ENCODE measurements at regions not wholly inside any gene's neighbourhood (a gene's known extent, or its start where the extent isn't known, plus 50 kb on each side); places are given as distances from the start of the nearest gene placed in this dataset.

DNA sequence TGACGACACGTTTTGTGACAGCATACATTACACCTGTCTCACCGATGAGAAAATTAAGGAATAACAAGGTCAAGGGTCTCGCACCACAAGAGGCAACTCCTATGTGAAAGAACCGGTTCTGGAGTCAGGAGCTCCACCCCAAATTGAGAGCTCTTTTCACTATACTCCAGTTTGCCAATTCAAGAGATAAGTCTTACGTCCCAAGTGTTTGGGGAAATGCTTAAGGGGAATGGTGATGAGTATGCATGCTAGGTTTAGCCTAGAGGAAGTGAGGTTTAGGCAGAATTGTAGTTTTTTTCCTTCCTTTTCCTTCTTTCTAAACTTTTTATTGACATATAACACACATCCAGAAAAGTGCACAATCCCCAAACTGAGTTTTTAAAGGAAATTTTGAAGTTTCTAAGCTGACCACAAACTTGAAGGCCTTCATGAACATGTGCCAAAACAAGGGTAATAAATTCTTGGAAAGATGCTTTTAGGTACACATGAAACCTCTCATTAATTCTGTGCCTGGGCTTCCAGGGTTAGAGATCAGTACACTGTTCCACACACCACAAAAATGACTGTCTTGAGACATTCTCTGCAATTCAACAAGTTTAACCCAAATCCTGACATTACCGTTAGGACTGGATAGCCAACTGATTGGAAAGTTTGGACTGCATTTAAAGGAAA lies 127.6 kb upstream of the SLC1A3 start:
- Histone ChIP-seq H3K4me1 (ENCODE audit: control insufficient read depth, insufficient read depth, low read length, unreplicated experiment) (no peaks in the 10 kb centered on the region), H3K27ac (ENCODE audit: low read depth, low read length) (no peak overlapping the region), H3K79me2 (ENCODE audit: control insufficient read depth, insufficient read depth, low read length, unreplicated experiment) (no peaks in the 10 kb centered on the region), H3K36me3 (ENCODE audit: insufficient read depth, low read length) (no peaks in the 10 kb centered on the region), H3K4me3 (ENCODE audit: low read depth, low read length) (no peak overlapping the region), H2AFZ (ENCODE audit: low read length, unreplicated experiment) (no peak overlapping the region), H3K27me3 (ENCODE audit: insufficient read depth, low read length) (no peaks in the 10 kb centered on the region)

DNA sequence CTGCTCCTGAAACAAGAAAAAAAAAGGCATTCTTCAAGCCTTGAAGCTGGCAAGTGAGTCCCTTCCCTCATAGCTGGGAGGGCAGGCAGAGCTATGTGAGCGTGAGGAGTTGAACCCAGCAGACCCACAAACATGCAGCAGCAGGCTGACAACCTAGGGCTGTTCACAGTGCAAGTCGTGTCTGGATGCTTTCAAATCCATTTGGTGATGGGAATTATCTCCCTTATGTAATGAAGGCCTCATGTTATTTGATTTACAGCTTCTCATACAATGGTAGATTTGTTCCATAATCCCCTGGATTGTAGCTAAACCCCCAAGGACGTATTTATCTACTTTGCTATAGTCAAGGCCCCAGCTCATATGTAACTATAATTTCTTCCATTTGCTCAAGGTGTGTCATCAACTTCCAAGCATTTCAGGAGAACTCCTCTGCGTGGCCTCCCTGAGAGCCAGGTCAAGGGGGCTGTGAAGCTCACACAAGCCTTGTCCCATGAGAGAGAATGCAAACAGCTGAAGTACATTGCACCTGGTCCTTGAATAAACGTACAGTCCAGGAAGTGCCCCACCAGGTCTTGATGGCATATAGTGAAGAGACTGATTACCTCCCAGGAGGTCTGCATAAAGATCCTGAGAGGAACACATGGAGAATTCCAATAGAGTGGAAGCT lies 124.8 kb upstream of the SLC1A3 start:
- Histone ChIP-seq H3K79me2 (ENCODE audit: control insufficient read depth, insufficient read depth, low read length, unreplicated experiment) (no peaks in the 10 kb centered on the region), H3K4me1 (ENCODE audit: control insufficient read depth, insufficient read depth, low read length, unreplicated experiment) (no peaks in the 10 kb centered on the region), H2AFZ (ENCODE audit: low read length, unreplicated experiment) (no peak overlapping the region), H3K36me3 (ENCODE audit: insufficient read depth, low read length) (no peaks in the 10 kb centered on the region), H3K4me3 (ENCODE audit: low read depth, low read length) (no peak overlapping the region), H3K27me3 (ENCODE audit: insufficient read depth, low read length) (no peaks in the 10 kb centered on the region), H3K27ac (ENCODE audit: low read depth, low read length) (no peak overlapping the region)

DNA sequence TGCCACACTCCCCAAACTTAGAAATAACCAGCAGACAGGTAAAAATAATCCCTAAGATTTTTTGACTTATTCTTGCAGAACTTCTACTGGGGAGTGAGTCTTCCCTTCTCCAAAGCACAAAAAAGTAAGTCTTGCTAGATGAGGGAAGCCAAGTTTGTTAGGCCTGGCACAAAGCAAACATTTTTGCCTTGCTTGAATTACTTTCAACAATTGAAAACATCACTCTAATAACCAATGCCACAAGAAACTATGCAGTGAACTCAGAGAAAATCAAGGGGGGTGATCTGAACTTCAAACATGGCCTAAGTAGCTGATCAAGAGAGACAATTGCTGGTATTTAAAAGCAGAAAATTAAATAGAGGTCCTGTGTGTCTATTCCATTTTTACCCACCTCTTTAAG lies 123.6 kb upstream of the SLC1A3 start:
- H3K79me2 ChIP-seq (ENCODE audit: control insufficient read depth, insufficient read depth, low read length, unreplicated experiment), result no peaks in the 10 kb centered on the region
- H2AFZ ChIP-seq (ENCODE audit: low read length, unreplicated experiment), result no peak overlapping the region
- no peaks in the 10 kb centered on the region for H3K27me3 ChIP-seq (ENCODE audit: insufficient read depth, low read length)
- no peak overlapping the region for H3K27ac ChIP-seq (ENCODE audit: low read depth, low read length)
- no peak overlapping the region for H3K4me3 ChIP-seq (ENCODE audit: low read depth, low read length)
- no peaks in the 10 kb centered on the region for H3K4me1 ChIP-seq (ENCODE audit: control insufficient read depth, insufficient read depth, low read length, unreplicated experiment)
- H3K36me3 ChIP-seq (ENCODE audit: insufficient read depth, low read length), result no peaks in the 10 kb centered on the region

DNA sequence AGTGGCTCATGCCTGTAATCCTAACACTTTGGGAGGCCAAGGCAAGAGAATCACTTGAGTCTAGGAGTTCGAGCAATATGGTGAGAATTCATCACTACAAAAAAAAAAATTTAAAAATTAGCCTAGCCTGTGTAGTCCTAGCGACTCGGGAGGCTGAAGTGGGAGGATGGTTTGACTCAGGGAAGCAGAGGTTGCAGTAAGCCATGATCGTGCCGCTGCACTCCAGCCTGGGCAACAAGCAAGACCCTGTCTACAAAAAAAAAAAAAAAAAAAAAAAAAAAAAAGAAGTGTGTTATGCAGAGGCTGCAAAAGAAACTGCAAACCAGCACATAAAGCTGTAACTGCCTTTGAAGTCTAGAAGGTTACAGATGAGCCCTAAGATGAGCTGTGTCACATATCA lies 116.9 kb upstream of the SLC1A3 start:
- H3K79me2 ChIP-seq (ENCODE audit: control insufficient read depth, insufficient read depth, low read length, unreplicated experiment), result no peaks in the 10 kb centered on the region
- H3K4me3 ChIP-seq (ENCODE audit: low read depth, low read length), result no peak overlapping the region
- no peak overlapping the region for H2AFZ ChIP-seq (ENCODE audit: low read length, unreplicated experiment)
- H3K4me1 ChIP-seq (ENCODE audit: control insufficient read depth, insufficient read depth, low read length, unreplicated experiment), result peaks cover 9% of the 10 kb centered on the region
- no peaks in the 10 kb centered on the region for H3K36me3 ChIP-seq (ENCODE audit: insufficient read depth, low read length)
- H3K27me3 ChIP-seq (ENCODE audit: insufficient read depth, low read length), result no peaks in the 10 kb centered on the region
- no peak overlapping the region for H3K27ac ChIP-seq (ENCODE audit: low read depth, low read length)

DNA sequence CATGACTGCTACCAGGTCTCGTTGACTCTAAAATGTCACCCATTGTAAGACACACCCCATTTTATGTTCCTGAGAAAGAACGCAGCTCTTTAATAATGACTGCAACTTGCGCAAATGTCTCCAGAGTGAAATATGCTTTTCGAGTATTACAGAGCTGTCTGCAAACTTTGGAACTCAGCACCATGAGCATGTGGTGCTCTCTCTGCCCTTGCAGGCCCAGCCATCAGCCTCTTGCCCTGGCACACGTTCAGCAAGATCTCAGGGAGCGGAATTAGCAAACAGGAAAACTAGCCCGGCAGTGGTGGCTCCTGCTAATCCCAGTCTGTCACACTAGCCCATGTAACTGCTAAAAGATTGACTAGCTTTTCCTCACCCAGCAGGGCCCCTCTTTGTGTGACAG lies 114.5 kb upstream of the SLC1A3 start:
- Histone ChIP-seq H3K27me3 (ENCODE audit: insufficient read depth, low read length) (peaks cover 9% of the 10 kb centered on the region; the same call in 1 of the 2 replicates), H2AFZ (ENCODE audit: low read length, unreplicated experiment) (no peak overlapping the region), H3K79me2 (ENCODE audit: control insufficient read depth, insufficient read depth, low read length, unreplicated experiment) (no peaks in the 10 kb centered on the region), H3K4me3 (ENCODE audit: low read depth, low read length) (no peak overlapping the region), H3K27ac (ENCODE audit: low read depth, low read length) (no peak overlapping the region), H3K36me3 (ENCODE audit: insufficient read depth, low read length) (no peaks in the 10 kb centered on the region), H3K4me1 (ENCODE audit: control insufficient read depth, insufficient read depth, low read length, unreplicated experiment) (peaks cover 20% of the 10 kb centered on the region)

DNA sequence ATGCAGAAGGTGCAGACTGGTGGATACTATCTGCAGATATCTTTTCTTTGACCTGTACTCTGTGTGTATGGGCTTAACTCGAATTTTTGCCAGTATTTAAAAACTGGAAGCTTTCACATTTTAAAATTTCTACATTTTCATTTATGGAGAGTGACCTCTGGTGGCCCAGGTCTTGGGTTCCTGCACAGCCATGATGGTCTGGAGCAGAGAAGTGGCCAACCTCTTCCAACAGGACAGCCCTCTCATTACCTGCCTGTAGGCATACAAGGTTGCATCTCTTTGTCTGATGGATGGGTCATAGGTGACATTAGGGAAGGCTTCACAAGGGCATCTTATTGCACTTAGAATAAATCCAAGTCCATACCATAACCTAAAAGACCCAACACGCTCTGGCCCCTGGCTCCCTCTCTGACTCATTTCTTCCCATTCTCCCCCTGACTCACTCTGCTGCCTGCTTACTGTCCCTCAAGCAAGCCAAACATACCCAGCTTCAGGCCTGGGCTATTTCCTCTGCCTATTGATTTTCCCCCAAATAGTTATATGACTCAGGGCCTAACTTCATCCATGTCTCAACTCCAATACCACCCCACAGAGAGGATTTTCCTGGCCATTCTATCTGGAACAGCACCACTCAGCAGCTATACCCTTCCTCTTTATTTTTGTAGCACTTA lies 113.3 kb upstream of the SLC1A3 start:
- H3K36me3 ChIP-seq (ENCODE audit: insufficient read depth, low read length), result no peaks in the 10 kb centered on the region
- H3K79me2 ChIP-seq (ENCODE audit: control insufficient read depth, insufficient read depth, low read length, unreplicated experiment), result no peaks in the 10 kb centered on the region
- peaks cover 9% of the 10 kb centered on the region; the same call in 1 of the 2 replicates for H3K27me3 ChIP-seq (ENCODE audit: insufficient read depth, low read length)
- peaks cover 20% of the 10 kb centered on the region for H3K4me1 ChIP-seq (ENCODE audit: control insufficient read depth, insufficient read depth, low read length, unreplicated experiment)
- no peak overlapping the region for H3K4me3 ChIP-seq (ENCODE audit: low read depth, low read length)
- peak overlapping the region; percentile 54 for H3K27ac ChIP-seq (ENCODE audit: low read depth, low read length)
- H2AFZ ChIP-seq (ENCODE audit: low read length, unreplicated experiment), result no peak overlapping the region

DNA sequence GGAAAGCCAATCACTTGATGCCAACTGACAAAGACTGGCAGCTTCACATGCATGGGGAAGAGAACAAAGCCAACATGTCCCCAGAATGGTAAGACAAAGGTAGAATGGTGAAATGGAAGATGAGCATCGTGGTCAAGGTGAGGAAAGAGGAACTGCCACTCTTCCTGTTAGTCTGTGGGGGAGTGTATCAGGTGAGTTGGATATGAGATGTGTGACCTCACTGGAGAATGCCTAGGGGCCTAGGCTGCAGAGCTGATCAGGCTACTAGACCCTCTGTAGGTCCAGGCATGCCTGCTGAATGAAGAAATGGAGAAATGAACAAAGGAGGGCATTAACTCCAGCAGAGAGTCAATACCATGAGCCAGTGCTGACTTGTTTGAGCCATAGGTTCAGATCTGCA lies 112.4 kb upstream of the SLC1A3 start:
- no peak overlapping the region for H3K4me3 ChIP-seq (ENCODE audit: low read depth, low read length)
- H2AFZ ChIP-seq (ENCODE audit: low read length, unreplicated experiment), result no peak overlapping the region
- H3K27ac ChIP-seq (ENCODE audit: low read depth, low read length), result peak overlapping the region; percentile 54; the same call in 1 of the 2 replicates
- no peaks in the 10 kb centered on the region for H3K79me2 ChIP-seq (ENCODE audit: control insufficient read depth, insufficient read depth, low read length, unreplicated experiment)
- H3K4me1 ChIP-seq (ENCODE audit: control insufficient read depth, insufficient read depth, low read length, unreplicated experiment), result peaks cover 20% of the 10 kb centered on the region
- peaks cover 9% of the 10 kb centered on the region; the same call in 1 of the 2 replicates for H3K27me3 ChIP-seq (ENCODE audit: insufficient read depth, low read length)
- H3K36me3 ChIP-seq (ENCODE audit: insufficient read depth, low read length), result no peaks in the 10 kb centered on the region

DNA sequence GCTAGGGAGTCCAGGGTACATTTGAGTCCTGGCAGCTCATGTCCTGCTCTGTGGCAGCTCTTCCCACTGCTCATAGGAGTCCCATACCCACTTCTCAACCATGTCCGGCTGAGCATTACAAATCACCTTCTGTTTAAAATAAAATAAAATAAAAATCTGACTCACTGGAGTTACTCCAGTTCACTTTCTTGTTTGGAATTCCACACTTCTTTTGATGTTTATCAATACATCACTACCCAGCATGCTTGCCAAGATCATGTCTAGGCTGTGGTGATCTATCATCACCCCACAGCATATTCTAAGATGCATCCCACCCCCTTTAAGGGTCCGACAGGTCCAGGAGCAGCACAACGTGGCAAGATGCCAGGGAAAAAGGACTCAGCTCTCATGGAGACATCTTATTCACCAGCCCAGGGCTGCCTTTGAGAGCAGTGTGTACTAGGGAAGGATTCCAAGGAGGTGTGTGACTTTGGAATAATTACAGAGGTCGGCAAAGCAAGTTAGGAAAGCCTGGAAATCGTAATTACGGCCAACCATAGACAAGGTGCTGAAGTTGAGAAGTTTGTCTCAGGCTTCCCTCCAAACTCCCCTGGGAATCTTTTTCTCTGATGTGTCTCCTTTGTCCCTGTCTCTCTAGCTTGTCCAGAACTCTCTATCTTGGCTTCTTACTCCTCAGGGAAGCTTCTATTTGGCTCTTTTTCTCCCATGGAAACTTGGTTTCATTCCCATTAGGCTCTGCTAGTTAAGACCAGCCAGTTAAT lies 111.4 kb upstream of the SLC1A3 start:
- Histone ChIP-seq H3K27me3 (ENCODE audit: insufficient read depth, low read length) (peaks cover 9% of the 10 kb centered on the region; the same call in 1 of the 2 replicates), H3K4me3 (ENCODE audit: low read depth, low read length) (no peak overlapping the region), H3K79me2 (ENCODE audit: control insufficient read depth, insufficient read depth, low read length, unreplicated experiment) (no peaks in the 10 kb centered on the region), H2AFZ (ENCODE audit: low read length, unreplicated experiment) (no peak overlapping the region), H3K27ac (ENCODE audit: low read depth, low read length) (no peak overlapping the region), H3K4me1 (ENCODE audit: control insufficient read depth, insufficient read depth, low read length, unreplicated experiment) (peaks cover 20% of the 10 kb centered on the region), H3K36me3 (ENCODE audit: insufficient read depth, low read length) (no peaks in the 10 kb centered on the region)

DNA sequence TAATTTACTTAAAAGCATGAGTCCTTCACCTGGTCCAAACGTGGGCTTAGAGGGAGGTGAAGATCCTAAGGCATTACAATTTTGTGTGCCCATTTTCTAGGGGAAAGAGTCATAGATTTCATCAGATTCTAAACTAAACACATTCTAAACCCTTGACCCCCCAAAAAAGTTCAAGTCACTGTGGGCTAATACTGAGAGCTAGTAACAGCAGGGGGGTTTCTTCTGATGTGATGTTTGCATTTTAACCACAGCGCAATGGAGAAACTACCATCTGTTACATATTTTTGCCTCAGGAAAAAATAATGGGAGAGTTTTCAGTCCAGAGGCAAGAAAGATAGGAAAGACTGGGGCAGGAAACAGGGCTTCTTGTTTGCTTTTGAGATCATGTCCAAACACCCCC lies 110.8 kb upstream of the SLC1A3 start:
- Histone ChIP-seq H3K4me1 (ENCODE audit: control insufficient read depth, insufficient read depth, low read length, unreplicated experiment) (peaks cover 20% of the 10 kb centered on the region), H3K36me3 (ENCODE audit: insufficient read depth, low read length) (no peaks in the 10 kb centered on the region), H3K4me3 (ENCODE audit: low read depth, low read length) (no peak overlapping the region), H3K27ac (ENCODE audit: low read depth, low read length) (no peak overlapping the region), H2AFZ (ENCODE audit: low read length, unreplicated experiment) (no peak overlapping the region), H3K27me3 (ENCODE audit: insufficient read depth, low read length) (peaks cover 9% of the 10 kb centered on the region; the same call in 1 of the 2 replicates), H3K79me2 (ENCODE audit: control insufficient read depth, insufficient read depth, low read length, unreplicated experiment) (no peaks in the 10 kb centered on the region)

DNA sequence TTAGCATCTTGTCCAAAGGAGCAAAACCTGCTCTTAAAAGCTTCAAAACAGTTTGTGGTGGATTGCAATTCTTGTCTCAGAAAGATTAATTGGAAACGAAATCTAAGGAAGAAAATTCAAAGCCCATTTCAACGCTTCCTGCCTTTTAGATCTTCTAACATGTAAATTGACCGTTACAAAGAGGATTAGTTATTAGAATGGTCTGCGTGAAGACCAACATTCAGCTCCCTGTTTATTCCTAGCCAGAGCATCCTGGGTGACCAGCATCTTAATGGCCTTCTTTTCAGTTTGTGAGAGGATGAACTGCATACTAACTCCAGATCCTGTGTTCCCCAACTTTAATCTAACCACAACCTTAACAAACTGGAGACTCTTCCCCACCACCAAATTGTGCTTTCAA lies 109.9 kb upstream of the SLC1A3 start:
- Histone ChIP-seq H3K36me3 (ENCODE audit: insufficient read depth, low read length) (no peaks in the 10 kb centered on the region), H3K4me1 (ENCODE audit: control insufficient read depth, insufficient read depth, low read length, unreplicated experiment) (peaks cover 20% of the 10 kb centered on the region), H3K27me3 (ENCODE audit: insufficient read depth, low read length) (peaks cover 9% of the 10 kb centered on the region; the same call in 1 of the 2 replicates), H2AFZ (ENCODE audit: low read length, unreplicated experiment) (no peak overlapping the region), H3K79me2 (ENCODE audit: control insufficient read depth, insufficient read depth, low read length, unreplicated experiment) (no peaks in the 10 kb centered on the region), H3K27ac (ENCODE audit: low read depth, low read length) (no peak overlapping the region), H3K4me3 (ENCODE audit: low read depth, low read length) (no peak overlapping the region)

Measured in ACC112 (cell line).